ENCODE measurements at regions not wholly inside any gene's neighbourhood (a gene's known extent, or its start where the extent isn't known, plus 50 kb on each side); places are given as distances from the start of the nearest gene placed in this dataset.

DNA sequence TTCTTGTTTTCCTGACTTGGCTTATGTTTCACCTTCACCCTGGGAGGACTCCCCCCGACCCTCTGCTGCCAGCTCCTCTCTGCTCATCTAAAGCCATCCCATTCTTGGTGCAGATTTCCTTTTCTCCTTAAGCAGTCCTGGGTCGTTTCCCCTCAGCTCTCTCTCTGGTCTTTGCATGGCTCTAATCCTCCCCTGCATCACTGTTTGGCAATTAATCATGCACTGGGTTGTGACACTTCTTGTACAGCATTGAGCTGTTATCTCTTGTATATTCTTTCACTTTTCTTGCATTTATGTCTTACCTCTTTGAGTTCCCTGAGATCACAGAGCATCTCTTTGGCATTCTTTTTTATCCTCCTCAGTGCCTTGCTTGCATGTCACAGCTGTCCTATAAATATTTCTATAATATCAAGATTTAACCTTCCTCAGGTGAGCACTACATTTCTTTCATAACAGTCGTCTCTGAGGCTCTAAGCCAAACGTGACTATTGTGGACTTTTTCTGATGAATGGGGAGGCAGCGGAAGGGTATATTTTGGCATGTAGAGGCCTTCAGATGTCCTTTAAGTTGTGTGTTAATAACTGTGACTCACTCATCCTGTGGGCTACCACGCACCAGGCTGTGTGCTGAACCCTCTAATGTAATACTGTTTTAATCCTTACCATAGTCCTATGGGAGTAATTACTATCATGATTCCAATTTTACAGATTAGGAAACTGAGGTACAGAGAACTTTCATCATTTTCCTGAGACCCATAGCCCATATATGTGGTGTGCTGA is 507.5 kb downstream of the SLC4A3 start:
- DNase-seq = no peak

GRCh38 chr2:220143336-220143735 is 515.9 kb downstream of the SLC4A3 start:
- DNase-seq = no peak

- DNase-seq = no peak
These were observed 517.0 kb downstream of the SLC4A3 start for GRCh38 chr2:220144411-220144810.

- DNase-seq = no peak
These were observed 520.0 kb downstream of the SLC4A3 start for GRCh38 chr2:220147161-220148038.

- no peak for DNase-seq
These were observed 521.2 kb downstream of the SLC4A3 start for GRCh38 chr2:220148471-220149248.

DNA sequence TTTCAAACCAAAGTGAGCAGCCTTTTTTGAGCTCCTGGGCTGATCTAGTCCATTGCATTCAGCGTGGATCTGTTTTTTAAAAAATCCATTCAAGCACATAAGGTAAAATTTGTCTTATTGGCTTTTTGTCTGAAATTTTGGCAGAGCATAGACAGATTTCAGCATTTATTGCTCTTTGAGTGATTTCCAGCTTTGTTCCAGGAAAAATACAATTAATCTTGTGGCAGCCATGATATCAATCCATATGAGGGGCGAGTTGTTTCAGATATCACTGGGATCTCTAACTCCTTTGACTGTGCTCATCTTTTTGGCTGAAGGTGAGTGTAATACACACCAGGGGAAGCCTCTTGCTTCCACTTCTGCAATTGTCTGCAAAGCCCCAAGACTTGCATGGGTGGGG is 523.9 kb downstream of the SLC4A3 start:
- no peak for DNase-seq

GRCh38 chr2:220152281-220152935 is 525.0 kb downstream of the SLC4A3 start:
- DNase-seq = no peak

DNA sequence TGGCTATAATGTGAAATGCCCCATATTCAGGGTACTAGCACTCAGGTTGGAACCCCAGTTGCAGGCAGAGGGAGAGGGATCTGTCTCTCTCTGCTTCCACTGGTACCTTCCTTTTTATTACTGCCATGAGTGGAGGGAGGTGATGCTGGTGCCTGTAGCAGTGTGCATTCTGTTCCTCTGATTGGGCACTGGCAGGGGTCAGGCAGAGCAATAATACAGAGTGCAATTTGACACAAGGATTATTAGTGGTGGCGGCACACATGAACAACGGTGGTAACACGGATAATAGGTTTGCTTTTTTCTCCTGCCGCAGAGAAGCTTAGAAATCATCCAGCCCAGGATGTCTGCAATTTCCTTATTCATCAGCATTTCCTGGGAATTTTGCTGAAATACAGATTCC is 525.7 kb downstream of the SLC4A3 start:
- no peak for DNase-seq

DNA sequence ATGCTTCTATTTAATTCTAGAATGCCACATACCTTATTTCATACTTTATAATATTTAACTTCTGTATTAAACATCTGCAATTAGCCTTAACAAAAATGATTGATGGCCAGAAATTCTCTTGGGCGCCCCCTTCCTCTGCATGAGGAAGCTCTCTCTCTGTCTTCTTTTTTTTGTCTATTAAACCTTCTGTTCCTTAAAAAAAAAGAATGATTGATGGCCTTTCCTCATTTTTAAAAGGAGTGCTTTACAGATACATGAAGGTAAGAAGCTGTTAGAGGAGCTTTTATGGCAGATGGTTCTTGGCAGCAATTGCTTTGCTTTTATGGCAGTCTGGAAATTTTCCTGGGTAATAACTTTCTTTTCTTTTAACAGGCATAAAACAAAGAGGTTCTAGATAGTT is 526.9 kb downstream of the SLC4A3 start:
- no peak for DNase-seq

- DNase-seq = no peak
These were observed 529.9 kb downstream of the SLC4A3 start for GRCh38 chr2:220157312-220157711.

DNA sequence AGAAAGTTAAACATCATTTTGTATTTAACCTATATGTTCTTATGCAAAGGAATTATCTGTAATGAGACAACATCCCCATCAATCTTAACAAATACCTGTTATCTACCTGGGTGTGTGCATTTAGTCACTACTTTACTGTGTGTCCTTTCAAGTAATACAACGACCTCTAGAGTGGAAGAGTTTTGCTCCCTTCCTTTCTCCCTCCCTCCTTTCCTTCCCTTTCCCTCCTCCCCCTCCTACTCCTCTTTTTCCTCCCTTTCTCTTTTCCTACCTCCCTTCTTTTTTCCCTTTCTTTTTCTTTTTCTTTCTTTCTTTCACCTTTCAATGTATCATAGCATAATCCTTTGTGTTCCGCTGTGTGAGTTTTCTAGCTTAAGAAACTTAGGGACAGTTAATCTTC is 532.3 kb downstream of the SLC4A3 start:
- DNase-seq = no peak

DNA sequence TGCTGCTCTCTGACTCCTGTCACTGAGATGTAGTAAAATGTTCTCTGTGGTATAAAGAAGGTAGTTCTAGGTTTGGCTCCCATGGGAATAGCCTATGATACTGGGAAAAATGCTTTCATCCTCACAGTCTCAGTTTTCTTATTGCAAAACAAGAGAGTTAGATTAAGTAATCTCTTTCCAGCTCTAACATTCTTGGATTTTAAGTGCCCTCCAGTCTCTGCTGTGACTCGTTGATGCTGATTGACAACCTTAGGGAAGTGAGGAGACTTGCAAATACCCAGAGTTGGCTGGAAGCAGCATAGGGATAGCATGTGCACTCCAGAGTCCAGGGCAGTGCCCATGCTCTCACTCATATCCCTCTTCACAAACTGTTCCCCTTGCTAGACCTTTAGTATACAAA is 534.9 kb downstream of the SLC4A3 start:
- no peak for DNase-seq

DNA sequence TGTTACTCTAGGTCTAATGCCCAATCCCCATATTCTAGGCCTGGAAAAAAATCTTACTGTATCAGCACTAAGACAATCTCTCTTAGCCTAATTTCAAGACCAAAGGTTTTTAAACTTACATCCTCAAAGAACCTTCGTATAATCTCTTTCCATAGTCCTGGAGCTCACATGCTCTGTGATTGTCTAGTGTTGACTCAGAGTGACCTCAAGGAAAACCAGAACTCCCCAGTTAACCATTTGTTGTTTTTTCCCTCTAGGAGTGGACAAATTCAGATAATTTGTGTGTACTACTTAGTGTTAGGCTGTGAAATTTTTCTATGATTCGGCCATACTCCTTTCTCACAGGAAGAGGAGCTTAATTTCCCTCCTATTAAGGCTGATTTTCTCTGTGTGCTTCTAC is 536.1 kb downstream of the SLC4A3 start:
- DNase-seq = no peak

- peak; percentile 63 for DNase-seq
These were observed 538.0 kb downstream of the SLC4A3 start for GRCh38 chr2:220165401-220165800.

GRCh38 chr2:220166616-220167015 is 539.2 kb downstream of the SLC4A3 start:
- no peak for DNase-seq

DNA sequence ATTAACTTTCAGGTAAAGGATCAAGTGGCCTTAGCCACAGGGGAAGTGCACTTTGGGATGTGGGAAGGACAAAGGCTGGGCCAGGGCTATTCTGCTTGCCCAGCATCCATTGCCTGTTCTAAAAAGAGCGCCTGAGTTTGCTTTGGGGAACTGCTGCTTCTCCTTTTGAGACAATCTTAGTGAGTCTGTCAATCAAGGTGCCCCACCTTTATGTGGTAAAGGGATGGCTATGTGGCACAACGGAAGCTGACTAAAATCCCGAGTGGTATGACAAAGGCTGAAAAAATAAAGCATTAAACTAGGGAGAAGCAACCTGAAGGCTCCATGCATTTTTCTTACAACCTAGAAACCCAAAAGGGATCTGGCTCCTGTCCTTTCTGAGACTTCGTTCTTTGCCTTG is 540.5 kb downstream of the SLC4A3 start:
- no peak for DNase-seq

DNA sequence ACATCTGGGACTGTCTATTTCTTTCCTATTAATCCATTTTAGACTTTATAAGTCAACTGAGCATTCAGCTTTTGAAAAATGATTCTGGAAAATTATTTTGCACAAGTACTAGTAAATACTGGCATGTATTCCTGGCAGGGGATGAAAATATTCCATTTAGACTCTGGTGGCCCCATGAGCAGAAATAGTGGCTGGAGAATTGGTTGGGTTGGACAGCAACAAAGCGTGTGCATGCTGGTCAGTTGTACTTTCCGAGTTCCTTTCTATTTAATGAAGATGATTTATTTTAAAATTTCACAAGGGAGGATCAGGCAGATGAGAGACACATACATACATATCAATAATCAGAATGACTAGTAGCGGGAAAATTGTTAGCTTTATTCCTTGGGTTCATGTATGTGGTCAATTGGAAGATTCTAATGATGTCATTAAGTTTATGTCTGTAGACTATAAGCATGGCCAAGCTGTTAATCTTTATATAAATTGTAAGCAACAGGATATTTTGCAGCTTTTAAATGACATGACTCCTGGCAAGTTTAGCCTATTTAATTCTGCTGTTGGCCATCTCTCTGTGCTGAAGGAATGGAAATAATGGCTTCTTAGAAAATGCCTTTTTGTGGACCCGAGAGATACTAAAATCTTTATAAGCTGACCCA is 541.6 kb downstream of the SLC4A3 start:
- DNase-seq = no peak

DNA sequence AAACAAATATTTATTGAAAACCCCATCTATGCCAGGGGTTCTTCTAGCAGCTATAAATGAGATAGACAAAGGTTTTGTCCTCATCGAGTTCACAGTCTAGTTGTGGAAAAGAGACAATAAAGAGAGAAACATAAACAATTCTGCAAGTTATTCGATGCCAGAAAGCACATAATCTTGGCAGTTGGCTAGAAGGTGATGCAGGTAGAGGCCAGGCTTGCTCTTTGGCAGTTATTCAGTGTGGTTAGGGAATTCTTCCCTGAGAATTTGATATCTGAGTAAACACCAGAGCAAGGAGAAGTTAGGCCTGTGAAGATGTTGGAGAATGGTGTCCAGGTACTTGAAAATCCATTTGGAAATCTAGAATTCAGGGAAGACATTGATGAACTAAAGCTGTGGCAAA is 547.4 kb downstream of the SLC4A3 start:
- DNase-seq = no peak

- DNase-seq = no peak
These were observed 548.5 kb downstream of the SLC4A3 start for GRCh38 chr2:220175967-220176366.

DNA sequence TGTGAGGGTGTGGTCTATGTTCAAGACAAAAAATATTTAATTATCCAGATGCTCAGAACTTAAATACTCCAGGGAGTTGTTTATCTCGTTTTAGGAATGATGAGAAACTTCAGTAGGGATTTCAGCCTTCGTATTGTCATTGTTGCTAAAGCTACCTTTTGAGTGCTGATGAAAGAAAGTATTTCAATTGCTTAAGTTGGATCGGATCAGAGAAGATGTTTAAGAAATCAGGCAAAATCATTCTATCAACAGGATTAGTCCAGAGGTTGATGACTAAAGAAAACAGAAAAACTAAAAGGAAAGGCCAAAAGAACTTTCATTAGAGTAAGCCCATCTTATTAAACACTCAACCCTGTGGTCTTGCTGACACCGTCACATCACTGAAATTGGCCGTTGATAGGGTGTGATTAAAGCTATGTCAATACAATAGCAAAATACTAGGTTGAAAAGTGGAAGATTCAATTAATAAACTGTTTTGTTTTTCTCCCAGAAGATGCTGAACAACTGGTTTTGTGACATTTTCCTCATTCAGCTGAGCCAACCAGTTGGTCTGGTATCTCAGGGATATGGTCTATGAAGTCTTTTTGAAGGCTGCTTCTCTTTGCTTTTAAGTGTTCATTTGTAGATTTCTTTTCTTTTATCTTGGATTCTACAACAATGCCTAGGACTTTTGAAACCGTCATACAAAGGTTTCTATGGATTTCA is 551.7 kb downstream of the SLC4A3 start:
- DNase-seq = no peak

GRCh38 chr2:220181165-220181564 is 553.7 kb downstream of the SLC4A3 start:
- no peak for DNase-seq

DNA sequence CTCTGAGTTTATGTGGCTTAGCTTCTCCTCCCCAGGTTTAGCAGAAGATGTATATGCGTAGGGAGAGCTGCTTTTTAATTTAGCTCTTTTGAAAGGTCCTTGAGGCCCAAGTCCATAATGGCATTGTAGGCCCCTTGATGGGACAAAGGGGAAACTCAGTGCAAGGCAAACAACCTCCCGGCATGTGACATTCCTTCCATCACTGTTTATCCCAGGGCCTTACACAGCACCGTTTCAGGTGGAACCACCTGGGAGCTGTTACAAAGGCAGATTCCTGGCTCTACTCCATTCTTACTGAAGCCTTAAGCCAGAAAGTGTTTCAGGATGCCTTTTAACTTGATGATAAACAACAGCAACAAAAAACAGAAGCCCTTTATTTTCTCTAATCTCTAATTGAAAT is 555.4 kb downstream of the SLC4A3 start:
- no peak for DNase-seq
